Germinal center (tissue), 1 donor: ENCODE measurements at regions not wholly inside any gene's neighbourhood (a gene's known extent, or its start where the extent isn't known, plus 50 kb on each side); places are given as distances from the start of the nearest gene placed in this dataset.

Source experiments
- DNase-seq: peaks from one replicate; pipeline ENCODE4 v3.0.0; 2012; ENCODE audit warnings: mixed read lengths, low spot score

- peak; percentile 5 for DNase-seq
Observed at GRCh38 chr18:51727780-51728179, 530.3 kb upstream of the MEX3C start.

DNA sequence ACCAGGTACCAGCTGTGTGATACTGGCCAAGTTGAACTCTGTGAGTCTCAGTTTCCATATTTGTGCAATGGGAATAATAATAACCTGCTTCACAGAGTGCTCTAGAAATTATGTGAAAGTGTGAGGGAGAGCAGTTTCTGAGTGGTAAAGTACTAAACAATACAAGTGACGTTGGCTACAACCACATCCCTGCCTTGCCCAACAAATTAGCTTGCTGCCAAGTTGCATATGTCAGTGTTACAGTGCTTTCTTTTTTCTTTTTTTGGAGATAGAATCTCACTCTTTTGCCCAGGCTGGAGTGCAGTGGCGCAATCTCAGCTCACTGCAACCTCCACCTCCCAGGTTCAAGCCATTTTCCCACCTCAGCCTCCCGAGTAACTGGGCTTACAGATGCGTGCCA, 533.6 kb upstream of the MEX3C start:
- no peak for DNase-seq

- no peak for DNase-seq
Observed at GRCh38 chr18:51734576-51734975, 537.1 kb upstream of the MEX3C start.

DNA sequence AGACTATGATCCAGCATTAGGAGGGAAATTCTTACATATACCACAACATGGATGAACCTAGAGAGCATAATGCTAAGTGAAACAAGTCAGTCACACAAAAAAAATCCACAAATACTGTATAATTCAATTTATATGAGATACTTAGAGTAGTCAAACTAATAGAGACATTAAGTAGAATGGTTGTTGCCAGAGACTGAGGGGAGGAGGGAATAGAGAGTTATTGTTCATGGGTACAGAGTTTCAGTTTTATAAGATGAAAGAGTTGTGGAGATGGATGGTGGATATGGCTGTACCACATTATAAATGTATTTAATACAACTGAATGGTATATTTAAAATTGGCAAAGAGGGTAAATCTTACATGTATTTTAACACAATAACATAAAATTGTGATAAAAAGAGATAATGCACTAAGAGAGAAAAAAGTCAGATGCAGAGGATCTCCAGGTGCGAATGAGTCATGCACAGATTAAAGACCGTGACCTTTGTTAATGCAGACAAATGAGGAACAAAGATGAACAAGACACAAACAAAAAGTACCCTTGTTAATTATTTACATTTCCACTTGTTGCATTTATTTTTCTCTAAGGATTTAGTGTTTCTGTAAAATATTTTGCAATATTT, 541.7 kb upstream of the MEX3C start:
- DNase-seq = no peak

- no peak for DNase-seq
Observed at GRCh38 chr18:51751901-51752300, 554.4 kb upstream of the MEX3C start.

- DNase-seq = no peak
Observed at GRCh38 chr18:51753365-51754057, 556.0 kb upstream of the MEX3C start.

- DNase-seq = no peak
Observed at GRCh38 chr18:51754566-51754965, 557.1 kb upstream of the MEX3C start.

DNA sequence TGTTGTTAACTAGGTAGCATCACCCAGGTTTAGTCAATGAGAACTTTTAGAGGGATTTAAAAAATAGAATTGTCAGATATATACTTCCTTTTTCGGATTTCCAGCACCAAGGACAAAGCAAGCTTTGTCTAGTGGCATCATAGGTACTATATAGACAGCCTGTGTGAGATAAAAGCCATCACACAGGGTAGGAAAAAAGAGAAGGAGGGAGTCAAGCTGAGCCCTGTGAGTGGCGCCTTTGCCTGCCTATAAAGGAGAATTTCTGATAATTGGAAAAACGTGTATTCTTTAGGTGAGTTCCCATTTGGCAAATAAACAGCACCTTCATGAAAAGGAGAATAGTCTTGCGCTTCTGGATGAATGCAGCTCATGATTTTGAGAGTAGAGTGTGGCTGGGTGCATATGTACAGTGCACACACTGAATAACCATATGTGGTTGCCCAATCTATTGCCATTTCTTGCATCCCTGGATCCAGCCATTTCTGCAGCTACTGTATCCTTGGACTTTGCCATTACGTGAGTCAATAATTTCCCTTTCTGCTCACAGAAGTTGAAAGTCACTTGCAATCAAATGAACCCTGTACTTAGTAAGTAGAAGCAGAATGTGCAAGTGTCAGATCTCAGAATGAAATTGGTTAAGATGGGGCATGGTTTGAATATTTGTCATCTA, 559.9 kb upstream of the MEX3C start:
- DNase-seq = no peak

DNA sequence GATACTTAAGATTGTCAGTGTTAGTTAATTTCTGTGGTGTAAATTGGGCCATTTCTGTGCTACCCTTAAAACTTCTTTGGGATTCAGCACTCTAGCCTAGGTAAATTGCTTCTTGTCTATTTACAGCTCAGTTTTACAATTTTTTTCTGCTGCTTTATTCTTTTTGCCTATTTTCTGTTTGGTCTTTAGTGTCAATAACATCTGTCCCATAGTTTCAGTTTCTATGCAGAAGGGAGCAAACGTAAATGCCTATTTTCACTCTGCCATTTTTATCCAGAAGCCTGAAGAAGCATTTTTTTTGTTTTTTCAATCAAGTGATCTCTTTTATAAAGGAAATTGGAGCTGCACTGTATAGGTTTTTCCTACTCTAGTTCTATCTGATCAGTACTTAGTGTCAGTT, 564.9 kb upstream of the MEX3C start:
- no peak for DNase-seq

DNA sequence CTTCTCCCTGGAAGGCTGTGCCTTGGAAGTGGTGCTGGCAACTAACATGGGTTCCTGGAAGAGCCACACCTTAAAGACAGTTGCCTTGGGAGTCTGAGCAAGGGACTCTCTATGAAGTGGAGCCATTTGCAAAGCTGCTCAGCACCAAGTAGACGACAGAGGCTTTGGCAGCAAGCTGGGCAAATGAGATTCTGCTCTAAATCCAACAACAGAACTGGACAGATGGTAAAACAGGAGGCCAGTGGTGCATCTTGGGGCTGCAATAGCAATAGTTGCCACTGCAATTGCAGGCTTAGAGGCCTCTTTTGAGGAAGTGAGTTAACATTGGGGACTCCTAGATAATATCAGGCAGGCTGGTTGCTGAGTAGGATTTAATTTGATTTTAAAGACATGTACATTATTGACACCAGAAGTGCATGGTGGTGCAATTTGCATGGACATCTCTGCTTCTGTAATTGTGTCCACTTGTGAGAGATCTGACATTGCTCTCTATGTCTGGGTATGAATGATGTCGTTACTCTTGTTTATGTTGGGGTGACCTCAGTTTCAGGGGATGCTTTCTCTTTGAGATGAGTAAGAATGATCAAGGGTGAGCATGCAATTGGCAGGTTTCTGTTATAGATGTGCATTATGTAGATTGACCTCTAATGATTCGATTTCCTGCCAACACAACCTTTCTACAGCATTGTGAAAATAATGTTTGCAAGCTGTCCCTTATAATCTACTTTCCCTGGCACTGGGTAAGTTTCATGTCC, 568.3 kb upstream of the MEX3C start:
- no peak for DNase-seq

GRCh38 chr18:51767293-51767692, 569.8 kb upstream of the MEX3C start:
- no peak for DNase-seq

DNA sequence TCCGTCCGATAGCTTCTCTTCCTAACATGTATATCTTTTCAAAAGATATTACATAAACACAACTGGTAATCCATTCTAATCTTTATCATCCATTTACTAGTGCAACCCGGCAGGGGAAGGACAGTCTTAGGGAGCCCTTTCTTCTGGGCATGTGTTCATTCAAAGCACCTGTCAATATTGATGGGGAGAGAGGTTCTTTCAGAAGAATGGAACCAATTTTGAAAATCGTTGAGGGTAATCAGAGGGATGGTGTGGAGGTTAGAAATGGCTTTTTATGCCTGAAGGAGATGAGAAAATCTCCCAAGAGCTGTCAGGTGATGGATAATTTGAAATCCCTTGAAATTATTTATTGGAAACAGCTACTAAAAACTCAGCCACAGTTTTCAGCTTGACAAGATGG, 561.9 kb upstream of the DCC start:
- no peak for DNase-seq

- no peak for DNase-seq
Observed at GRCh38 chr18:51789871-51790270, 550.1 kb upstream of the DCC start.

DNA sequence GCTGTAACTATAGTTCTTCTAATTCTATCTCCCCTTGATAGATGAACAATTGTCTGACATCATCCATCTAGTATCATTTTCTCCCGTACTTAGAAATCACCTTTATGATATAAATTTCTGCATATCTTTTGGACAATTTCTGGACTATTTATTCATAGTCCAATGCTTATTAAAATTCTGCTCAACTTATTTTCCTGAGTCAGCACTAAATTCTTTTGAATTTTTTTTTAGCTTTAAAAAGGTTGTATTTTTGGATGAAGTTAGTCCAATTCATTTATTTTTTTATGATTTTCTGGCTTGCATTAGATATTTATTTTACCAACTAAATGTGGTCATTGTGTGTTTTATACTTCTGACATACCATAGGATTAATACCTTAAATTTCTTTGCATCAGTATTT, 538.5 kb upstream of the DCC start:
- DNase-seq = no peak

DNA sequence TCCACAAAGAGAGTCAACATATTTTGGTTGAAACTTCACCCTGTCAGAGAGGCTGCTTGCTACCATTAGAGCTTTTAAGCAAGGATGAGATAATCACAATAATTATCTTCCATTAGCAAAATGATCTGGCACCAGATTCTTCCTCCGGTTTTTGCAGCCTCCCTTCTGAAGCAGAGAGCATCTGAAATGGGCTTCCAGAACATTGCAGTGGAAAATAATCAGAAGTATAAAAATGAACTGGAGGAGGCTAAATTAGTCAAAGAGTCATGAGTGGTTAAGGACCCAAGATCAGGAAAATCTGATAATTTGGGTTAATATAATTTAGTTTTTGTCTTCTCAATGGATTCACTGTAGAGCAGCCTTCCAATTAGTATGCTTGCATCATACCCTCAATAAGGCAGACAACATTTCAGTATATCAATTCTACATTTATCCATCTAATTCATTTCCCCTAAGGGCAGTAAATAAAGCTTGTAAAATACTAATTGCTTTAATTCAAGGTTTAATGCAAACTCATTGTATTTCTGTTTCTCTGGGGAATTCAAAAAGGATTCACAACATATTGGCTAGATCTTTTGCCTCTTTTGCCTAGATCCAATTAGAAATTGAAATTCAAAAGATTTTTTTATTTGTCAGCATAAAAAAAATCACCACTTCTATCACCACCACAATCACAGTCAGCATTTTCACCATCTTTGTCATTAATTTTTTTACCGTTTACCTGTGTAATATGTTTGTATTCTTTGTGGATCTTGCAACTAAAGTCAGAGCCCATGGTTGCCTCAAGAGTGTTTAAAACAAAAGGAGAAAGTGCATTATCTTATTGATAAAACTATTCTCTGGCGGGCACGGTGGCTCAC, 537.2 kb upstream of the DCC start:
- no peak for DNase-seq

- DNase-seq = no peak
Observed at GRCh38 chr18:51807336-51807735, 532.7 kb upstream of the DCC start.

DNA sequence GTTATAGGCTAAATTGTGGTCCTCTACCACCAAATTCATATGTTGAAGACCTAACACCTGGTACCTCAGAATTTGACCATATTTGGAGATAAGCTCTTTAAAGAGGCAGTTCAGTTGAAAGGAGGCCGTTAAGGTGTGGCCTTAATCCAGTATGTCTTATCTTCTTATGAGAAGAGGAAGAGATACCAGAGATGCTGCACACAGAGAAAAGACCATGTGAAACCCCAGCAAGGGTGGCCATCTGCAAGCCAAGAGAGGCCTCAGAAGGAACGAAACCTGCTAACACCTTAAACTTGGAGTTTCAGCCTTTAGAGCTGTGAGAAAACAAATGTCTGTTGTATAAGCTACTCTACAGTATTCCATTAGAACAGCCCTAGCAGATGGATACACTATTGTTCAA, 528.1 kb upstream of the DCC start:
- no peak for DNase-seq

- DNase-seq = no peak
Observed at GRCh38 chr18:51813740-51814139, 526.3 kb upstream of the DCC start.

- no peak for DNase-seq
Observed at GRCh38 chr18:51821610-51822009, 518.4 kb upstream of the DCC start.

DNA sequence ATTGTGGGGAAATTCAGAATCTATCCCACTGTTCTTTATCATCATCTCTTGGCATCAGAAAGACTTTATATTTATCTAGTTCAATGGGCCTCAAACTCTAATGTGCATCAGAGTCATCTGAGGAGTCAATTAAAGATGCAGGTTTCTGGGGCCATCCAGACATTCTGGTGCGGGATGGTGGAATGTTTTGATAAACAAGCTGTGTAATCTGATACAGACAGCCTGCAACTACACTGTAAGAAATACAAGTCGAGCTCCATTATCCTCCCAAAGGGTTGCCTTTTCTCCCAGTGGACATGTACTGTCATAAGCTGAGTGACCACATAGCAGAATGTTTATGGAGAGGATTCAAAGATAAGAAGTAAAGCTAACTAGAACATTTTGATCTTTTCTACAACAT, 515.3 kb upstream of the DCC start:
- DNase-seq = no peak

DNA sequence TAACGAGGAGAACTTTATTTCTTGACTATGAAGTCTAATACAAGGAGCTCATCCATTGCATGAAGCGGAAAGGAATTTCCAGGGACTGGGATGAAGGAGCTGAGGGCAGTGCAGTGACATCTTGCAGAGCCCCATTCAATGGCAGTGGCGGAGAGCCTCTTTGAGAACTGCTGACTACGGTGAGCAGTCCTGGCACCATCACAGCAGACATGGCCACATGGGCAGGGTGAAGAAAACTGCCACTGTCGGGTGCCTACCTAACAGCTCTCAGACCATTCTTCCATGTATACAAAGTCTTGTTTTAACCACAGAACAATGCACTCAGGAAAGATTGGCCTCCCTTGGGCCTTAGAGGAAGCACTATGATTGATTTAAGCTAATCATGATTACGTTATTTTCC, 506.1 kb upstream of the DCC start:
- no peak for DNase-seq

- DNase-seq = no peak
Observed at GRCh38 chr18:51848702-51849101, 491.3 kb upstream of the DCC start.
